ENCODE measurements at regions not wholly inside any gene's neighbourhood (a gene's known extent, or its start where the extent isn't known, plus 50 kb on each side); places are given as distances from the start of the nearest gene placed in this dataset.

- intact Hi-C loops (cut with DNase I): no loop called here
- Histone ChIP-seq H3K36me3 (no peaks in the 10 kb centered on the region), H3K27ac (no peak overlapping the region), H3K27me3 (no peaks in the 10 kb centered on the region), H3K9me3 (no peaks in the 10 kb centered on the region), H3K4me3 (no peak overlapping the region), H3K4me1 (peaks cover 0 to 17% (median 0%) of the 10 kb centered on the region in 9 donors)
- ATAC-seq: no peak
- 84 to 89% methylated on average over 4 of the region's 4 CpGs for WGBS, 2 donors
- DNase-seq: no peak
- no peak for TF ChIP-seq CTCF (IDR thresholded peaks at IDR 0.05)
Measured at GRCh38 chr3:174620855-174621472, 238.2 kb upstream of the NAALADL2 start.

GRCh38 chr3:174633342-174633741, 225.8 kb upstream of the NAALADL2 start:
- ATAC-seq (no peak), DNase-seq (no peak)
- Histone ChIP-seq H3K4me3 (no peak overlapping the region), H3K36me3 (no peaks in the 10 kb centered on the region), H3K9me3 (peaks cover 0 to 4% (median 0%) of the 10 kb centered on the region in 11 donors), H3K4me1 (no peaks in the 10 kb centered on the region), H3K27ac (no peak overlapping the region), H3K27me3 (no peaks in the 10 kb centered on the region)
- no peak for TF ChIP-seq CTCF (IDR thresholded peaks at IDR 0.05)
- intact Hi-C loops (cut with DNase I): no loop called here

- intact Hi-C loops (cut with DNase I): no loop called here
- no peak for TF ChIP-seq CTCF (IDR thresholded peaks at IDR 0.05)
- WGBS, 2 donors: 61 to 70% methylated on average over 2 of the region's 2 CpGs
Measured at GRCh38 chr3:174636451-174636850, 222.7 kb upstream of the NAALADL2 start.

GRCh38 chr3:174639406-174639805, 219.7 kb upstream of the NAALADL2 start:
- H3K9me3 ChIP-seq: peaks cover 0 to 4% (median 0%) of the 10 kb centered on the region in 11 donors
- H3K36me3 ChIP-seq: no peaks in the 10 kb centered on the region
- no peak overlapping the region for H3K4me3 ChIP-seq
- intact Hi-C loops (cut with DNase I): no loop called here
- 86 to 87% methylated on average over 4 of the region's 4 CpGs for WGBS, 2 donors
- no peak for TF ChIP-seq CTCF (IDR thresholded peaks at IDR 0.05)
- DNase-seq (no peak), ATAC-seq (no peak)
- no peak overlapping the region for H3K27ac ChIP-seq
- H3K4me1 ChIP-seq: no peaks in the 10 kb centered on the region
- no peaks in the 10 kb centered on the region for H3K27me3 ChIP-seq

More at GRCh38 chr3:174636451-174636850, 222.7 kb upstream of the NAALADL2 start:
- Histone ChIP-seq H3K27ac (no peak overlapping the region), H3K36me3 (no peaks in the 10 kb centered on the region), H3K9me3 (peaks cover 0 to 4% (median 0%) of the 10 kb centered on the region in 11 donors), H3K27me3 (no peaks in the 10 kb centered on the region), H3K4me3 (no peak overlapping the region), H3K4me1 (no peaks in the 10 kb centered on the region)
- no peak for DNase-seq
- ATAC-seq: no peak

Measured in heart right ventricle (tissue), 16 donors.